ENCODE measurements at regions not wholly inside any gene's neighbourhood (a gene's known extent, or its start where the extent isn't known, plus 50 kb on each side); places are given as distances from the start of the nearest gene placed in this dataset.

GRCh38 chr14:44131861-44132260 lies 375.2 kb downstream of the FSCB start:
- DNase-seq, result no peak

- DNase-seq, result no peak
Observed at GRCh38 chr14:44113769-44114730, 393.0 kb downstream of the FSCB start.

- no peak for DNase-seq
Observed at GRCh38 chr14:44112774-44113460, 394.2 kb downstream of the FSCB start.

- no peak for DNase-seq
Observed at GRCh38 chr14:44109036-44109435, 398.0 kb downstream of the FSCB start.

GRCh38 chr14:44108601-44109000 lies 398.5 kb downstream of the FSCB start:
- no peak for DNase-seq

- no peak for DNase-seq
Observed at GRCh38 chr14:44107156-44107555, 399.9 kb downstream of the FSCB start.

GRCh38 chr14:44099743-44100488 lies 407.2 kb downstream of the FSCB start:
- DNase-seq, result no peak

GRCh38 chr14:44081146-44081545 lies 425.9 kb downstream of the FSCB start:
- no peak for DNase-seq

- DNase-seq, result no peak
Observed at GRCh38 chr14:44070046-44070445, 437.0 kb downstream of the FSCB start.

GRCh38 chr14:44053422-44053821 lies 453.7 kb downstream of the FSCB start:
- DNase-seq, result no peak

- DNase-seq, result no peak
Observed at GRCh38 chr14:44041700-44042099, 465.4 kb downstream of the FSCB start.

- no peak for DNase-seq
Observed at GRCh38 chr14:44040561-44040960, 466.5 kb downstream of the FSCB start.

GRCh38 chr14:44036248-44036647 lies 470.8 kb downstream of the FSCB start:
- no peak for DNase-seq

GRCh38 chr14:44035707-44036106 lies 471.4 kb downstream of the FSCB start:
- DNase-seq, result no peak

GRCh38 chr14:44030831-44031383 lies 476.2 kb downstream of the FSCB start:
- no peak for DNase-seq

- DNase-seq, result no peak
Observed at GRCh38 chr14:44029933-44030332, 477.1 kb downstream of the FSCB start.

GRCh38 chr14:44027397-44027796 lies 479.7 kb downstream of the FSCB start:
- no peak for DNase-seq

- no peak for DNase-seq
Observed at GRCh38 chr14:44010595-44010994, 496.5 kb downstream of the FSCB start.

- no peak for DNase-seq
Observed at GRCh38 chr14:44010071-44010470, 497.0 kb downstream of the FSCB start.

- DNase-seq, result no peak
Observed at GRCh38 chr14:44009642-44010041, 497.4 kb downstream of the FSCB start.

- DNase-seq, result no peak
Observed at GRCh38 chr14:43988989-43989388, 518.1 kb downstream of the FSCB start.

GRCh38 chr14:43983721-43984120 lies 523.4 kb downstream of the FSCB start:
- no peak for DNase-seq

- DNase-seq, result no peak
Observed at GRCh38 chr14:43981135-43981768, 525.8 kb downstream of the FSCB start.

Measured in activated naive CD4-positive, alpha-beta T cell treated with anti-CD3 and anti-CD28 coated beads, Interleukin-2, amount 50 U/mL, for 16 hours (primary cell).